ENCODE measurements at regions not wholly inside any gene's neighbourhood (a gene's known extent, or its start where the extent isn't known, plus 50 kb on each side); places are given as distances from the start of the nearest gene placed in this dataset.

DNA sequence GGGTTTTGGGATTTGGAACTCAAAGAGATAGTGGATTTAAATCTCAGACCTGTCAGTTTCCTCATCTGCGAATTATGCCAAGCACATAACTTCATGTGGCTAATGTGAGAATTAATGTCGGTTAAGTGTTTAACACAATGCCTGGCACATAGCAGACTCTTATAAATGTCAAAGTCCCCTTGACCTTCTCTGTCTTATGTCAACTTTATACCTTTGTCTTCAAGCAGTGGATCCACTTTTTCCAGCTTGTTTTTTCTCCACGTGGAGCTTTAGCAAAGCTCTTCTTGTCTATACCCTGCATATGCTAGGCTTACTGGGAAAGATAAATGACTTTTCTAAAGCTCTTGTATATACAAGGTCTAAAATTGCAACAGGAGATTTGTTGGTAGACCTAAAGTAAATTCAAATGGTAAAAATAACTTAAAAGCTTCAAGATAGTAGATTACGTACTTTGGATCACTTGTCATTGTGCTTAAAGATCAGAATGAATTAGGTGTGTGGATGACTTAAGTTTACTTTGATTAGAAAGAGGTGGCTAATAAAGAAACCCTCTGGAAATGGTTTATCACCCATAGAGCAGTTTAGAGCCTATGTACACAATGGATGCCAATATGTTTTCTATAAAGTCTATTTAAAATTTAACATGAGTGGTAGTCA lies 318.3 kb upstream of the SORL1-AS1 start:
- TF ChIP-seq, protein P1, sequence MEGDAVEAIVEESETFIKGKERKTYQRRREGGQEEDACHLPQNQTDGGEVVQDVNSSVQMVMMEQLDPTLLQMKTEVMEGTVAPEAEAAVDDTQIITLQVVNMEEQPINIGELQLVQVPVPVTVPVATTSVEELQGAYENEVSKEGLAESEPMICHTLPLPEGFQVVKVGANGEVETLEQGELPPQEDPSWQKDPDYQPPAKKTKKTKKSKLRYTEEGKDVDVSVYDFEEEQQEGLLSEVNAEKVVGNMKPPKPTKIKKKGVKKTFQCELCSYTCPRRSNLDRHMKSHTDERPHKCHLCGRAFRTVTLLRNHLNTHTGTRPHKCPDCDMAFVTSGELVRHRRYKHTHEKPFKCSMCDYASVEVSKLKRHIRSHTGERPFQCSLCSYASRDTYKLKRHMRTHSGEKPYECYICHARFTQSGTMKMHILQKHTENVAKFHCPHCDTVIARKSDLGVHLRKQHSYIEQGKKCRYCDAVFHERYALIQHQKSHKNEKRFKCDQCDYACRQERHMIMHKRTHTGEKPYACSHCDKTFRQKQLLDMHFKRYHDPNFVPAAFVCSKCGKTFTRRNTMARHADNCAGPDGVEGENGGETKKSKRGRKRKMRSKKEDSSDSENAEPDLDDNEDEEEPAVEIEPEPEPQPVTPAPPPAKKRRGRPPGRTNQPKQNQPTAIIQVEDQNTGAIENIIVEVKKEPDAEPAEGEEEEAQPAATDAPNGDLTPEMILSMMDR (IDR thresholded peaks at IDR 0.05) = no peak
- TF ChIP-seq POLR2A (IDR thresholded peaks at IDR 0.05) = no peak
